Esophagus squamous epithelium (tissue), 4 donors: ENCODE measurements at regions not wholly inside any gene's neighbourhood (a gene's known extent, or its start where the extent isn't known, plus 50 kb on each side); places are given as distances from the start of the nearest gene placed in this dataset.

ENCODE experiments used
- POLR2A ChIP-seq, 4 donors: fragments of 450-650 bp; IDR thresholded peaks; one replicate each; pipeline ENCODE4 v1.6.1; 2017; ENCODE audit warnings: antibody characterized with exemption in 4 of 4, mild to moderate bottlenecking in 4 of 4, moderate library complexity in 3 of 4
- TF ChIP-seq, protein P1 (sequence below), 6 experiments: fragments of 450-650 bp in 4 of 6; fragments of 200-600 bp in 2 of 6; sonication (generic) in 2 of 6; IDR thresholded peaks; one replicate each; pipeline ENCODE4 v1.5.1; 2016 to 2019; ENCODE audit warnings: antibody characterized with exemption in 6 of 6, mild to moderate bottlenecking in 4 of 6, moderate library complexity in 4 of 6

DNA sequence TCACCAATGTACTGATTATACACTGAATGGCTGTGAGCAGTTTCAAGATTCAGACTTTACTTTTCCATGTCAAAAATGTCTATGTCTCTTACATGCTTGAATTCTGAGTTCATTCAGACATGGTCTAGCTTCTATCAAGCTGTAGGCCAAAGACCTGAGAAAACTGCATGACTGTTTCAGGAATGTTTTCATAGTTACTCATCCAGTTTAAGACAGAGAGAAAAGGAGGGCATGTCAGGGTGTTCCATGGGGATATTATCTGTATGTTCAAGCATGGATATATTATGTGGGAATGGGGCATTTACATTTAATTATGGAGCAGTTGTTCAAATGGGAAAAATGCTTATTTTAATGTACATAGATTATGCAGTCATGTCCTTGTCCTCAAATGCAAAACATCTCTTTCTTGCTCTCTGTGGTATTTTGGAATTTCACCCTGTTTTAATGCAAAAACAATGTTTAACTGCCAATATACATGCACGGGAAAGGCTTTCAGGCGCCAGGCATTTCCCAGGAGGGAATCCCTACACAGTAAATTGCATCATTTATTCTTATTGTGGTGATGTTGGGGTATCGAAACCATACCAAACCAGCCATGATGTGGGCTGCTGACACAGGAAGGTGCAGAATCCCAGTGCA, 429.1 kb upstream of the INTU start:
- TF ChIP-seq POLR2A (IDR thresholded peaks at IDR 0.05): no peak
- TF ChIP-seq, protein P1, sequence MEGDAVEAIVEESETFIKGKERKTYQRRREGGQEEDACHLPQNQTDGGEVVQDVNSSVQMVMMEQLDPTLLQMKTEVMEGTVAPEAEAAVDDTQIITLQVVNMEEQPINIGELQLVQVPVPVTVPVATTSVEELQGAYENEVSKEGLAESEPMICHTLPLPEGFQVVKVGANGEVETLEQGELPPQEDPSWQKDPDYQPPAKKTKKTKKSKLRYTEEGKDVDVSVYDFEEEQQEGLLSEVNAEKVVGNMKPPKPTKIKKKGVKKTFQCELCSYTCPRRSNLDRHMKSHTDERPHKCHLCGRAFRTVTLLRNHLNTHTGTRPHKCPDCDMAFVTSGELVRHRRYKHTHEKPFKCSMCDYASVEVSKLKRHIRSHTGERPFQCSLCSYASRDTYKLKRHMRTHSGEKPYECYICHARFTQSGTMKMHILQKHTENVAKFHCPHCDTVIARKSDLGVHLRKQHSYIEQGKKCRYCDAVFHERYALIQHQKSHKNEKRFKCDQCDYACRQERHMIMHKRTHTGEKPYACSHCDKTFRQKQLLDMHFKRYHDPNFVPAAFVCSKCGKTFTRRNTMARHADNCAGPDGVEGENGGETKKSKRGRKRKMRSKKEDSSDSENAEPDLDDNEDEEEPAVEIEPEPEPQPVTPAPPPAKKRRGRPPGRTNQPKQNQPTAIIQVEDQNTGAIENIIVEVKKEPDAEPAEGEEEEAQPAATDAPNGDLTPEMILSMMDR (IDR thresholded peaks at IDR 0.05): no peak
